ENCODE measurements at regions not wholly inside any gene's neighbourhood (a gene's known extent, or its start where the extent isn't known, plus 50 kb on each side); places are given as distances from the start of the nearest gene placed in this dataset.
"Not testable (repeated sequence)": the region's sequence is repeated elsewhere in the genome, so short reads cannot be mapped to it uniquely, and the experiment has no call there.

DNA sequence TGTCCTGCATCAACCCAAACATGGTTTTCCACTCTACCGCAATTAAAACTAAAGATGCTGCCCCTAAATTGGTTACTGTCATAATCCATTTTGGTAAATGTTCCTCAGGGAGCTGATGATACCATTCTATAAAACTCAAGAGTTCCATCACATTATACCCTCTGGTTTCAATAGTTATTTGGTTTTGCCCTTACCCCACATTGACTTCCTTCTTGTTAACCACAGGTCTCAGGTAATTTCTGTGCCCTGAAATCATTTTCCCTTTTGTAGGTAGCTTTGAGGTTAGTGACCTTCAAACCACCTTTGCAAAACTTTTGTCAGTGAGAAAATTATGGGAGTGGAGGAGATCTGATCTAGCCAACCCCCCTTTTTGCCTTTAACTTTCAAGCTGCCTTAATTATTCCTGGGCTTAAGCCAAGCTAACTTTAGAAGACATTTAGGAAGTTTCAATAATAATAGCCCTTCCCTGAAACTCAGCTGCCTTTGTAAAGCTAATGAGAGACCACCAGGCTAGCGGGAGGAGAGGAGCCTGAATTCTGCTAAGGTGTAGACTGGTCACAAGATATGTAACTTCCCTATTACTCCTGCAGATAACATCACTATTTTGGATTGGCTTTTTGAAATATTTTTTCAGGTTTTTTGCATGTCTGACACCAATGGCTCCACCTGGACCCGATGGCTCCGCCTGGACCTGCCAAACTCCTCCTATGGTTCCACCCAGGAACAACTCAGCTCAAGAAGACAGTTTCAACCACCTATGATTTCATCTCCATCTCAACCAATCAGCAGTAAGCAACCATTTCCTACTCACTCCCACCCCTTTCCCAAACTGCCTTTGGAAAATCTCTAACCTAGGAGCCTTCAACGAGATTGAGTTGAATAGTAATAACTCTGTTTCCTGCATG lies 224.9 kb downstream of the HS3ST3B1 start:
- H3K4me3 ChIP-seq (ENCODE audit: low read depth, poor library complexity, severe bottlenecking): no peak overlapping the region
- 74 to 80% methylated on average over 5 of the region's 5 CpGs for WGBS, 2 donors
- intact Hi-C loops (cut with DNase I; ENCODE audit: low total_unique reads): no loop called here
- DNase-seq (ENCODE audit: low spot score in 2 of 2): no peak
- TF ChIP-seq CTCF (IDR thresholded peaks at IDR 0.05) (no peak), POLR2A (IDR thresholded peaks at IDR 0.05) (no peak)

- intact Hi-C loops (cut with DNase I; ENCODE audit: low total_unique reads): no loop called here
- 57 to 61% methylated on average over 3 of the region's 3 CpGs for WGBS, 2 donors
Measured at GRCh38 chr17:14522795-14523387, 222.0 kb downstream of the HS3ST3B1 start.

GRCh38 chr17:14518919-14519318 lies 218.0 kb downstream of the HS3ST3B1 start:
- WGBS, 2 donors: 59 to 67% methylated on average over 3 of the region's 3 CpGs
- intact Hi-C loops (cut with DNase I; ENCODE audit: low total_unique reads); DNase-seq (ENCODE audit: low spot score in 2 of 2); H3K4me3 ChIP-seq (ENCODE audit: low read depth, poor library complexity, severe bottlenecking): not testable (repeated sequence)

More at GRCh38 chr17:14522795-14523387, 222.0 kb downstream of the HS3ST3B1 start:
- H3K4me3 ChIP-seq (ENCODE audit: low read depth, poor library complexity, severe bottlenecking): no peak overlapping the region
- no peak for DNase-seq (ENCODE audit: low spot score in 2 of 2)
- no peak for TF ChIP-seq CTCF (IDR thresholded peaks at IDR 0.05)

GRCh38 chr17:14514973-14515372 lies 214.1 kb downstream of the HS3ST3B1 start:
- 67 to 82% methylated on average over 3 of the region's 3 CpGs for WGBS, 2 donors
- no peak for DNase-seq (ENCODE audit: low spot score in 2 of 2)
- intact Hi-C loops (cut with DNase I; ENCODE audit: low total_unique reads): no loop called here
- no peak overlapping the region for H3K4me3 ChIP-seq (ENCODE audit: low read depth, poor library complexity, severe bottlenecking)
- TF ChIP-seq CTCF (IDR thresholded peaks at IDR 0.05): no peak
- no peak for TF ChIP-seq POLR2A (IDR thresholded peaks at IDR 0.05)

DNA sequence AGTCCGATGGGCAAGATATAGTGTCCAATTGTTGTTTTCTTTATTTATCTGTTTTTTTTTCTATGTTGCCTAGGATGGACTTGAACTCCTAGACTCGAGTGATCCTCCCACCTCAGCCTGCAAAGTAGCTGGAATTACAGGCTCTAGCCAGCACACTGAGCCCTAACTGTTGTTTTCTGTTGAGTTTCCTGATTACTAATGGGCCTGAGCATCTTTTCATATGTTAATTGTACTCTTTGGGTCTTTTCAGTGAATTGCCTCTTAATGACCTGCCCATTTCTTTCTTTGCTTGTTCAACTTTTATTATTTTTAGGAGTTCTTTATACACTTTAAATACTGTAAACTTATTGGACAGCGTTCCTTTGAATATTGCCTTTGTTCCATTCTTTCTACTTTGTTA lies 213.0 kb downstream of the HS3ST3B1 start:
- intact Hi-C loops (cut with DNase I; ENCODE audit: low total_unique reads): no loop called here
- DNase-seq (ENCODE audit: low spot score in 2 of 2): no peak
- no peak for TF ChIP-seq POLR2A (IDR thresholded peaks at IDR 0.05)
- TF ChIP-seq CTCF (IDR thresholded peaks at IDR 0.05): no peak
- no peak overlapping the region for H3K4me3 ChIP-seq (ENCODE audit: low read depth, poor library complexity, severe bottlenecking)
- 77 to 81% methylated on average over 3 of the region's 3 CpGs for whole genome bisulfite sequencing, 2 donors

DNA sequence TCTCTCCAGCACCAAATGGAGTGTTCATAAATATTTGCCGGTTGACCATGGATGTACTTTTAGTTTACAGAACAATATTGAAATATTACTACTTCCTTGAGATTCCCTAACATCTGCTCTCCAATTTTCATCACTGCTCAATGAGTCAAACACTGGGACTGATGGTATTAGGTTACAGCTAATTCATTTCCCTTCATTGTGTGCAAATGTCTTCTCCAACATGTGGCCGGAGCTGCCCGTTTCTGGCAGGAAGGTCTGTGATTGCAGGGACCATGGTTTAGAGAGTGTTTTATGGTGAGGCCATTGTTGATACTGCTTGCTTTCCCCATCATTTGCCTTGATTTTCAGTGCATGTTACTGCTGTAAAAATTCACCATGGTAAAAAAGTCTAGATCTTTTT lies 209.3 kb downstream of the HS3ST3B1 start:
- WGBS, 2 donors: 59 to 65% methylated on average over 3 of the region's 3 CpGs
- no peak overlapping the region for H3K4me3 ChIP-seq (ENCODE audit: low read depth, poor library complexity, severe bottlenecking)
- TF ChIP-seq CTCF (IDR thresholded peaks at IDR 0.05) (no peak), POLR2A (IDR thresholded peaks at IDR 0.05) (no peak)
- no peak for DNase-seq (ENCODE audit: low spot score in 2 of 2)
- intact Hi-C loops (cut with DNase I; ENCODE audit: low total_unique reads): no loop called here
